ENCODE measurements at regions not wholly inside any gene's neighbourhood (a gene's known extent, or its start where the extent isn't known, plus 50 kb on each side); places are given as distances from the start of the nearest gene placed in this dataset.

- ATAC-seq (replicated peaks): no peak
- H3K4me1 Mint-ChIP-seq: no peaks in the 10 kb centered on the region
- no peaks in the 10 kb centered on the region for H3K27me3 Mint-ChIP-seq
- peaks cover 3% of the 10 kb centered on the region for H3K9me3 Mint-ChIP-seq
- no peaks in the 10 kb centered on the region for H3K36me3 Mint-ChIP-seq (ENCODE audit: low read depth)
- H3K4me3 Mint-ChIP-seq: no peak overlapping the region
- no peak overlapping the region for H3K27ac Mint-ChIP-seq
These were observed 503.0 kb upstream of the AGA start for GRCh38 chr4:177945268-177945667.

- Mint-ChIP-seq H3K4me3 (no peak overlapping the region), H3K4me1 (no peaks in the 10 kb centered on the region), H3K27ac (no peak overlapping the region), H3K9me3 (peaks cover 3% of the 10 kb centered on the region), H3K36me3 (ENCODE audit: low read depth) (no peaks in the 10 kb centered on the region), H3K27me3 (no peaks in the 10 kb centered on the region)
- no peak for ATAC-seq (replicated peaks)
These were observed 505.4 kb upstream of the AGA start for GRCh38 chr4:177947607-177948006.

GRCh38 chr4:177948853-177949252 is 506.6 kb upstream of the AGA start:
- peaks cover 3% of the 10 kb centered on the region for H3K9me3 Mint-ChIP-seq
- H3K4me3 Mint-ChIP-seq: no peak overlapping the region
- no peaks in the 10 kb centered on the region for H3K4me1 Mint-ChIP-seq
- H3K27ac Mint-ChIP-seq: no peak overlapping the region
- H3K27me3 Mint-ChIP-seq: no peaks in the 10 kb centered on the region
- H3K36me3 Mint-ChIP-seq (ENCODE audit: low read depth): no peaks in the 10 kb centered on the region
- ATAC-seq (replicated peaks): no peak

GRCh38 chr4:177951026-177951425 is 508.8 kb upstream of the AGA start:
- Mint-ChIP-seq H3K36me3 (ENCODE audit: low read depth) (no peaks in the 10 kb centered on the region), H3K27me3 (no peaks in the 10 kb centered on the region), H3K27ac (no peak overlapping the region)

GRCh38 chr4:177952723-177953122 is 510.5 kb upstream of the AGA start:
- Mint-ChIP-seq H3K36me3 (ENCODE audit: low read depth) (no peaks in the 10 kb centered on the region), H3K9me3 (peaks cover 3% of the 10 kb centered on the region), H3K27me3 (no peaks in the 10 kb centered on the region), H3K27ac (no peak overlapping the region), H3K4me3 (no peak overlapping the region), H3K4me1 (no peaks in the 10 kb centered on the region)
- ATAC-seq (replicated peaks): no peak

More at GRCh38 chr4:177951026-177951425, 508.8 kb upstream of the AGA start:
- Mint-ChIP-seq H3K9me3 (peaks cover 3% of the 10 kb centered on the region), H3K4me1 (no peaks in the 10 kb centered on the region), H3K4me3 (no peak overlapping the region)
- no peak for ATAC-seq (replicated peaks)

GRCh38 chr4:177957596-177958360 is 515.5 kb upstream of the AGA start:
- no peak for ATAC-seq (replicated peaks)
- no peaks in the 10 kb centered on the region for H3K36me3 Mint-ChIP-seq (ENCODE audit: low read depth)
- H3K4me1 Mint-ChIP-seq: no peaks in the 10 kb centered on the region
- no peak overlapping the region for H3K27ac Mint-ChIP-seq
- no peaks in the 10 kb centered on the region for H3K27me3 Mint-ChIP-seq
- H3K4me3 Mint-ChIP-seq: no peak overlapping the region
- no peaks in the 10 kb centered on the region for H3K9me3 Mint-ChIP-seq

GRCh38 chr4:177960566-177960965 is 518.3 kb upstream of the AGA start:
- H3K4me3 Mint-ChIP-seq: no peak overlapping the region
- H3K36me3 Mint-ChIP-seq (ENCODE audit: low read depth): no peaks in the 10 kb centered on the region
- H3K4me1 Mint-ChIP-seq: no peaks in the 10 kb centered on the region
- H3K27me3 Mint-ChIP-seq: no peaks in the 10 kb centered on the region
- H3K9me3 Mint-ChIP-seq: no peaks in the 10 kb centered on the region
- H3K27ac Mint-ChIP-seq: no peak overlapping the region
- ATAC-seq (replicated peaks): no peak

GRCh38 chr4:177961761-177962380 is 519.6 kb upstream of the AGA start:
- H3K27me3 Mint-ChIP-seq: no peaks in the 10 kb centered on the region
- no peak overlapping the region for H3K4me3 Mint-ChIP-seq
- no peaks in the 10 kb centered on the region for H3K36me3 Mint-ChIP-seq (ENCODE audit: low read depth)
- H3K4me1 Mint-ChIP-seq: no peaks in the 10 kb centered on the region
- H3K9me3 Mint-ChIP-seq: no peaks in the 10 kb centered on the region
- H3K27ac Mint-ChIP-seq: no peak overlapping the region
- ATAC-seq (replicated peaks): no peak

- Mint-ChIP-seq H3K36me3 (ENCODE audit: low read depth) (no peaks in the 10 kb centered on the region), H3K4me1 (no peaks in the 10 kb centered on the region), H3K9me3 (no peaks in the 10 kb centered on the region), H3K27ac (no peak overlapping the region), H3K27me3 (no peaks in the 10 kb centered on the region), H3K4me3 (no peak overlapping the region)
- ATAC-seq (replicated peaks): no peak
These were observed 521.8 kb upstream of the AGA start for GRCh38 chr4:177964061-177964460.

GRCh38 chr4:177964693-177965168 is 522.5 kb upstream of the AGA start:
- H3K9me3 Mint-ChIP-seq: no peaks in the 10 kb centered on the region
- no peaks in the 10 kb centered on the region for H3K36me3 Mint-ChIP-seq (ENCODE audit: low read depth)
- no peak overlapping the region for H3K4me3 Mint-ChIP-seq
- no peak overlapping the region for H3K27ac Mint-ChIP-seq
- H3K4me1 Mint-ChIP-seq: no peaks in the 10 kb centered on the region
- no peaks in the 10 kb centered on the region for H3K27me3 Mint-ChIP-seq
- ATAC-seq (replicated peaks): no peak

GRCh38 chr4:177967328-177967727 is 525.1 kb upstream of the AGA start:
- H3K27ac Mint-ChIP-seq: no peak overlapping the region
- H3K9me3 Mint-ChIP-seq: no peaks in the 10 kb centered on the region
- no peak for ATAC-seq (replicated peaks)
- H3K4me1 Mint-ChIP-seq: no peaks in the 10 kb centered on the region
- no peaks in the 10 kb centered on the region for H3K36me3 Mint-ChIP-seq (ENCODE audit: low read depth)
- no peak overlapping the region for H3K4me3 Mint-ChIP-seq
- H3K27me3 Mint-ChIP-seq: no peaks in the 10 kb centered on the region

- Mint-ChIP-seq H3K27me3 (no peaks in the 10 kb centered on the region), H3K9me3 (no peaks in the 10 kb centered on the region), H3K4me1 (no peaks in the 10 kb centered on the region), H3K36me3 (ENCODE audit: low read depth) (no peaks in the 10 kb centered on the region), H3K27ac (no peak overlapping the region), H3K4me3 (no peak overlapping the region)
- ATAC-seq (replicated peaks): no peak
These were observed 526.7 kb upstream of the AGA start for GRCh38 chr4:177968817-177969442.

- no peak overlapping the region for H3K4me3 Mint-ChIP-seq
- H3K4me1 Mint-ChIP-seq: no peaks in the 10 kb centered on the region
- no peak overlapping the region for H3K27ac Mint-ChIP-seq
- no peaks in the 10 kb centered on the region for H3K9me3 Mint-ChIP-seq
- ATAC-seq (replicated peaks): no peak
- H3K36me3 Mint-ChIP-seq (ENCODE audit: low read depth): no peaks in the 10 kb centered on the region
- no peaks in the 10 kb centered on the region for H3K27me3 Mint-ChIP-seq
These were observed 532.2 kb upstream of the AGA start for GRCh38 chr4:177974461-177974860.

- Mint-ChIP-seq H3K4me1 (no peaks in the 10 kb centered on the region), H3K27ac (no peak overlapping the region), H3K9me3 (no peaks in the 10 kb centered on the region), H3K4me3 (no peak overlapping the region), H3K27me3 (no peaks in the 10 kb centered on the region), H3K36me3 (ENCODE audit: low read depth) (no peaks in the 10 kb centered on the region)
- no peak for ATAC-seq (replicated peaks)
These were observed 533.2 kb upstream of the AGA start for GRCh38 chr4:177975315-177975987.
